Left hindlimb (tissue), 1 donor: ENCODE measurements at regions not wholly inside any gene's neighbourhood (a gene's known extent, or its start where the extent isn't known, plus 50 kb on each side); places are given as distances from the start of the nearest gene placed in this dataset.

ENCODE experiments used
- DNase-seq: peaks from one replicate; pipeline ENCODE4 v3.0.0-alpha.2; 2018

GRCh38 chr12:76256904-76257303 is 91.3 kb downstream of the BBS10 start:
- DNase-seq, result no peak

GRCh38 chr12:76256321-76256720 is 91.9 kb downstream of the BBS10 start:
- no peak for DNase-seq

- no peak for DNase-seq
Observed at GRCh38 chr12:76255692-76256091, 92.5 kb downstream of the BBS10 start.

- DNase-seq, result no peak
Observed at GRCh38 chr12:76255281-76255680, 92.9 kb downstream of the BBS10 start.

GRCh38 chr12:76252031-76252430 is 96.2 kb downstream of the BBS10 start:
- no peak for DNase-seq

- DNase-seq, result no peak
Observed at GRCh38 chr12:76250256-76250655, 98.0 kb downstream of the BBS10 start.

- no peak for DNase-seq
Observed at GRCh38 chr12:76249501-76249900, 98.7 kb downstream of the BBS10 start.

- DNase-seq, result no peak
Observed at GRCh38 chr12:76247992-76248391, 100.2 kb downstream of the BBS10 start.

GRCh38 chr12:76247026-76247646 is 101.1 kb downstream of the BBS10 start:
- DNase-seq, result no peak

GRCh38 chr12:76246611-76247010 is 101.6 kb downstream of the BBS10 start:
- DNase-seq, result no peak

- no peak for DNase-seq
Observed at GRCh38 chr12:76244300-76244699, 103.9 kb downstream of the BBS10 start.

- DNase-seq, result no peak
Observed at GRCh38 chr12:76242813-76243550, 105.2 kb downstream of the BBS10 start.

GRCh38 chr12:76241371-76241770 is 106.8 kb downstream of the BBS10 start:
- DNase-seq, result no peak

GRCh38 chr12:76240281-76240680 is 107.9 kb downstream of the BBS10 start:
- no peak for DNase-seq

- no peak for DNase-seq
Observed at GRCh38 chr12:76238688-76239087, 109.5 kb downstream of the BBS10 start.

GRCh38 chr12:76237086-76237701 is 111.0 kb downstream of the BBS10 start:
- DNase-seq, result no peak

GRCh38 chr12:76236640-76237039 is 111.6 kb downstream of the BBS10 start:
- no peak for DNase-seq

- DNase-seq, result no peak
Observed at GRCh38 chr12:76234741-76235140, 113.5 kb downstream of the BBS10 start.

GRCh38 chr12:76232013-76232412 is 116.2 kb downstream of the BBS10 start:
- no peak for DNase-seq

- DNase-seq, result no peak
Observed at GRCh38 chr12:76226956-76227355, 121.3 kb downstream of the BBS10 start.

GRCh38 chr12:76226397-76226796 is 121.8 kb downstream of the BBS10 start:
- no peak for DNase-seq

- no peak for DNase-seq
Observed at GRCh38 chr12:76223869-76224268, 124.3 kb downstream of the BBS10 start.

- no peak for DNase-seq
Observed at GRCh38 chr12:76220980-76221379, 127.2 kb downstream of the BBS10 start.

GRCh38 chr12:76219806-76220205 is 128.4 kb downstream of the BBS10 start:
- DNase-seq, result no peak
